ENCODE measurements at regions not wholly inside any gene's neighbourhood (a gene's known extent, or its start where the extent isn't known, plus 50 kb on each side); places are given as distances from the start of the nearest gene placed in this dataset.

DNA sequence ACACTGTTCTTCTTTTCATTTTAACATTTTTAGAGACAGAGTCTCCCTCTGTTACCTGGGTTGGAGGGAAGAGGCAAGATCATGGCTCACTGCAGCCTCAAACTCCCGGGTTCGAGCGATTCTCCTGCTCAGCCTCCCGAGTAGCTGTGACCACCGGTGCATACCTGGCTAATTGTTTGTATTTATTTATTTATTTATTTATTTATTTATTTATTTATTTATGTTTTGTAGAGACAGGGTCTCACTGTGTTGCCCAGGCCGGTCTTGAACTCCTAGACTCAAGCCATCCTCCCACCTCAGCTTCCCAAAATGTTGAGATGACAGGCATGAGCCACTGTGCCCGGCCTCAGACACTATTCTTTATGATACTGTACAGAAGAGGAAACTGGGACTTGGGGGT is 1176.6 kb upstream of the AUTS2 start:
- no peaks in the 10 kb centered on the region for H3K36me3 ChIP-seq (ENCODE audit: control insufficient read depth in 1 of 2, insufficient read depth in 2 of 2, low read depth in 1 of 2, low read length in 2 of 2)
- no peak overlapping the region for H2BK120ac ChIP-seq (ENCODE audit: low read depth, low read length)
- WGBS: 94% methylated on average over 3 of the region's 7 CpGs
- no peak overlapping the region for H3K4me3 ChIP-seq (ENCODE audit: insufficient read depth in 1 of 2, low read depth in 1 of 2, low read length in 2 of 2)
- no peak overlapping the region for H3K4me2 ChIP-seq (ENCODE audit: low read length, poor library complexity, severe bottlenecking)
- no peak overlapping the region for H2AFZ ChIP-seq (ENCODE audit: low read depth, low read length)
- H2AK5ac ChIP-seq (ENCODE audit: low read length, severe bottlenecking): no peak overlapping the region
- no peak overlapping the region for H2BK5ac ChIP-seq (ENCODE audit: low read depth, low read length, poor library complexity, severe bottlenecking)
- H2BK12ac ChIP-seq (ENCODE audit: low read length in 2 of 2): no peak overlapping the region
- H2BK15ac ChIP-seq (ENCODE audit: low read depth, poor library complexity, severe bottlenecking): no peak overlapping the region
- peaks cover 7% of the 10 kb centered on the region for H3K9me3 ChIP-seq (ENCODE audit: control insufficient read depth, low read length)
- no peaks in the 10 kb centered on the region for H3K4me1 ChIP-seq (ENCODE audit: control insufficient read depth, insufficient read depth, low read depth, low read length)
- H3K9ac ChIP-seq (ENCODE audit: low read length): no peak overlapping the region
- H3K14ac ChIP-seq (ENCODE audit: low read length in 2 of 2): no peak overlapping the region
- H3K27me3 ChIP-seq (ENCODE audit: control insufficient read depth in 1 of 2, insufficient read depth in 1 of 2, low read length in 2 of 2): no peaks in the 10 kb centered on the region
- H3K18ac ChIP-seq (ENCODE audit: low read depth in 1 of 2, low read length in 2 of 2): no peak overlapping the region
- no peaks in the 10 kb centered on the region for H3K79me1 ChIP-seq (replicated peaks; ENCODE audit: low read length, poor library complexity, severe bottlenecking)
- H3K4ac ChIP-seq (ENCODE audit: low read depth in 1 of 2, low read length in 2 of 2): no peak overlapping the region
- no peak overlapping the region for H4K91ac ChIP-seq (ENCODE audit: low read length)
- no peak overlapping the region for H3K27ac ChIP-seq (ENCODE audit: low read length, poor library complexity, severe bottlenecking)
- DNase-seq: no peak
- H4K8ac ChIP-seq (ENCODE audit: low read length): no peak overlapping the region
- H3K23ac ChIP-seq (ENCODE audit: low read length in 2 of 2): no peak overlapping the region

DNA sequence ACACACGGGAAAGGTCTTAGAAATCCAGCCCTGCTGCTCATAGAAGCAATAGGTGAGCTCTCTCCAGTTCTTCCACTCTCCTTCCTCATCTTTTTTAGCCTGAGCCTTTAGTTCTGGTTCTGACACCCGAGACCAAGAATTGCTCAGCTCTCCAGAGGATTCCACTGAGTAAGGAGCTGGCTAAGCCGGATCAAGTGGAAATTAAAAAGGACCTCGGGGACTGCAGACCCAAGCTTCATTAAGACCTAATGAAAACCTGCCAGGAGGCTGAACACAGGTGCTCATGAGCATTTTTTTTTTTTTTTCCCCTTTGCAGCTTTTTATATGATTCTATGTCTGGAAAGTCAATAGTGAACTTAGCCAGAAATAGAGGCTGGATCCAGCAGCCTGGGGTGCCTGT is 1176.0 kb upstream of the AUTS2 start:
- H3K27me3 ChIP-seq (ENCODE audit: control insufficient read depth in 1 of 2, insufficient read depth in 1 of 2, low read length in 2 of 2): no peaks in the 10 kb centered on the region
- H3K14ac ChIP-seq (ENCODE audit: low read length in 2 of 2): no peak overlapping the region
- no peak overlapping the region for H2BK120ac ChIP-seq (ENCODE audit: low read depth, low read length)
- H2BK12ac ChIP-seq (ENCODE audit: low read length in 2 of 2): no peak overlapping the region
- no peaks in the 10 kb centered on the region for H3K79me1 ChIP-seq (replicated peaks; ENCODE audit: low read length, poor library complexity, severe bottlenecking)
- H4K8ac ChIP-seq (ENCODE audit: low read length): no peak overlapping the region
- no peak overlapping the region for H3K9ac ChIP-seq (ENCODE audit: low read length)
- H3K23ac ChIP-seq (ENCODE audit: low read length in 2 of 2): no peak overlapping the region
- H3K18ac ChIP-seq (ENCODE audit: low read depth in 1 of 2, low read length in 2 of 2): no peak overlapping the region
- no peak overlapping the region for H2AK5ac ChIP-seq (ENCODE audit: low read length, severe bottlenecking)
- DNase-seq: no peak
- H3K4ac ChIP-seq (ENCODE audit: low read depth in 1 of 2, low read length in 2 of 2): no peak overlapping the region
- H3K27ac ChIP-seq (ENCODE audit: low read length, poor library complexity, severe bottlenecking): no peak overlapping the region
- no peak overlapping the region for H2BK15ac ChIP-seq (ENCODE audit: low read depth, poor library complexity, severe bottlenecking)
- no peak overlapping the region for H2AFZ ChIP-seq (ENCODE audit: low read depth, low read length)
- H4K91ac ChIP-seq (ENCODE audit: low read length): no peak overlapping the region
- H3K4me1 ChIP-seq (ENCODE audit: control insufficient read depth, insufficient read depth, low read depth, low read length): no peaks in the 10 kb centered on the region
- H3K9me3 ChIP-seq (ENCODE audit: control insufficient read depth, low read length): peaks cover 7% of the 10 kb centered on the region
- no peak overlapping the region for H3K4me3 ChIP-seq (ENCODE audit: insufficient read depth in 1 of 2, low read depth in 1 of 2, low read length in 2 of 2)
- 77% methylated on average over 4 of the region's 4 CpGs for WGBS
- H2BK5ac ChIP-seq (ENCODE audit: low read depth, low read length, poor library complexity, severe bottlenecking): no peak overlapping the region
- no peak overlapping the region for H3K4me2 ChIP-seq (ENCODE audit: low read length, poor library complexity, severe bottlenecking)
- no peaks in the 10 kb centered on the region for H3K36me3 ChIP-seq (ENCODE audit: control insufficient read depth in 1 of 2, insufficient read depth in 2 of 2, low read depth in 1 of 2, low read length in 2 of 2)

DNA sequence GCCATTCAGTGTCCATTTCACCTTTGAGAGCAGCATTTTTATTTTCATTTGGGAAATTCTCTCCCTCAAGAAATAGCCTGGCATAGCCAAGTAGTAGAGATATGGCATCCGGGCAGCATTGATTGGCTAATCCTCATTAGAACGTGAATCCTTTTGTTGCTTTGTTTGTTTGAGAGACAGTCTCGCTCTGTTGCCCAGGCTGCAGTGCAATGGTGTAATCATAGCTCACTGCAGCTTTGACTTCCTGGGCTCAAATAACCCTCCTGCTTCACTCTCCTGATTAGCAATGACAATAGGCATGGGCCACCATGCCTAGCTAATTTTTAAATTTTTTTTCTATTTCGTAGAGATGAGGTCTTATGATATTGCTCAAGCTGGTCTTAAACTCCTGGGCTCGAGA is 1174.9 kb upstream of the AUTS2 start:
- H4K91ac ChIP-seq (ENCODE audit: low read length): no peak overlapping the region
- no peaks in the 10 kb centered on the region for H3K27me3 ChIP-seq (ENCODE audit: control insufficient read depth in 1 of 2, insufficient read depth in 1 of 2, low read length in 2 of 2)
- no peak overlapping the region for H3K18ac ChIP-seq (ENCODE audit: low read depth in 1 of 2, low read length in 2 of 2)
- H2BK120ac ChIP-seq (ENCODE audit: low read depth, low read length): no peak overlapping the region
- no peak overlapping the region for H3K4ac ChIP-seq (ENCODE audit: low read depth in 1 of 2, low read length in 2 of 2)
- H2AK5ac ChIP-seq (ENCODE audit: low read length, severe bottlenecking): no peak overlapping the region
- H3K4me2 ChIP-seq (ENCODE audit: low read length, poor library complexity, severe bottlenecking): no peak overlapping the region
- no peak overlapping the region for H2AFZ ChIP-seq (ENCODE audit: low read depth, low read length)
- 80% methylated on average over 4 of the region's 5 CpGs for WGBS
- H3K4me3 ChIP-seq (ENCODE audit: insufficient read depth in 1 of 2, low read depth in 1 of 2, low read length in 2 of 2): no peak overlapping the region
- H3K36me3 ChIP-seq (ENCODE audit: control insufficient read depth in 1 of 2, insufficient read depth in 2 of 2, low read depth in 1 of 2, low read length in 2 of 2): no peaks in the 10 kb centered on the region
- no peak overlapping the region for H2BK12ac ChIP-seq (ENCODE audit: low read length in 2 of 2)
- no peak overlapping the region for H3K23ac ChIP-seq (ENCODE audit: low read length in 2 of 2)
- H2BK5ac ChIP-seq (ENCODE audit: low read depth, low read length, poor library complexity, severe bottlenecking): no peak overlapping the region
- no peak overlapping the region for H3K9ac ChIP-seq (ENCODE audit: low read length)
- H3K27ac ChIP-seq (ENCODE audit: low read length, poor library complexity, severe bottlenecking): no peak overlapping the region
- no peak overlapping the region for H4K8ac ChIP-seq (ENCODE audit: low read length)
- no peak overlapping the region for H2BK15ac ChIP-seq (ENCODE audit: low read depth, poor library complexity, severe bottlenecking)
- no peaks in the 10 kb centered on the region for H3K4me1 ChIP-seq (ENCODE audit: control insufficient read depth, insufficient read depth, low read depth, low read length)
- H3K79me1 ChIP-seq (replicated peaks; ENCODE audit: low read length, poor library complexity, severe bottlenecking): no peaks in the 10 kb centered on the region
- H3K14ac ChIP-seq (ENCODE audit: low read length in 2 of 2): no peak overlapping the region
- peaks cover 7% of the 10 kb centered on the region for H3K9me3 ChIP-seq (ENCODE audit: control insufficient read depth, low read length)
- no peak for DNase-seq

DNA sequence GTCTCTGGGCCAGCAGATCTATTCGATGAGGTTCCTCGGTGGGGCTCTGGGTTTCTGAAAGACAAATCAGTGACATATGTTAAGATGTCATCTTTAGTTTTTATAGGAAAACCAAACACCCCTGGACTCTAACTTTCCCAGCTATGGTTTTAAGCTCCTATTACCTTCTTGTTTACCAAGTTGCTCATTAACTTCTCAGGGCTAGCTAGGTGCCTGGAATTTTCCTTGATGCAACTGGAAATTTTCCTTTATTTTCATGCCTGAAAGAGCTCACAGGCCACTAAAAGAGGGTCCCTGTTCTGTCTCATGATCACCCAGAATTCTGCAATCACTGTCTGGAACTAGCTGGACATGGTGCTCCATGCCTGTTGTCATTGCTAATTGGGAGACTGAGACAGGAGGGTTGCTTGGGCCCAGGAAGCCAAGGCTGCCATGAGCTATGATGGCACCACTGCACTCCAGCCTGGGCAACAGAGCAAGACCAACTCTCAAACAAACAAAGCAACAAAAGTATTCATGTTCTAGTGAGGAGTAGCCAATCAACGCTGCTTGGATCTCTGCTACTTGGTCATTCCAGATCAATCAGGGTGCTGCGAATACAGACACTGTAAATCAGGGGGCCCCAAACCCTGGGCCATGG is 1173.5 kb upstream of the AUTS2 start:
- Histone ChIP-seq H2BK15ac (ENCODE audit: low read depth, poor library complexity, severe bottlenecking) (no peak overlapping the region), H2AK5ac (ENCODE audit: low read length, severe bottlenecking) (no peak overlapping the region), H3K4ac (ENCODE audit: low read depth in 1 of 2, low read length in 2 of 2) (no peak overlapping the region), H3K27me3 (ENCODE audit: control insufficient read depth in 1 of 2, insufficient read depth in 1 of 2, low read length in 2 of 2) (peaks cover 0 to 6% of the 10 kb centered on the region in 2 experiments), H3K4me1 (ENCODE audit: control insufficient read depth, insufficient read depth, low read depth, low read length) (no peaks in the 10 kb centered on the region), H3K4me2 (ENCODE audit: low read length, poor library complexity, severe bottlenecking) (no peak overlapping the region), H3K9me3 (ENCODE audit: control insufficient read depth, low read length) (peaks cover 3% of the 10 kb centered on the region), H3K4me3 (ENCODE audit: insufficient read depth in 1 of 2, low read depth in 1 of 2, low read length in 2 of 2) (no peak overlapping the region), H2BK120ac (ENCODE audit: low read depth, low read length) (no peak overlapping the region), H2AFZ (ENCODE audit: low read depth, low read length) (no peak overlapping the region), H2BK12ac (ENCODE audit: low read length in 2 of 2) (no peak overlapping the region), H3K18ac (ENCODE audit: low read depth in 1 of 2, low read length in 2 of 2) (no peak overlapping the region), H2BK5ac (ENCODE audit: low read depth, low read length, poor library complexity, severe bottlenecking) (no peak overlapping the region), H4K91ac (ENCODE audit: low read length) (no peak overlapping the region), H3K79me1 (replicated peaks; ENCODE audit: low read length, poor library complexity, severe bottlenecking) (no peaks in the 10 kb centered on the region), H3K9ac (ENCODE audit: low read length) (no peak overlapping the region), H3K23ac (ENCODE audit: low read length in 2 of 2) (no peak overlapping the region), H4K8ac (ENCODE audit: low read length) (no peak overlapping the region), H3K36me3 (ENCODE audit: control insufficient read depth in 1 of 2, insufficient read depth in 2 of 2, low read depth in 1 of 2, low read length in 2 of 2) (no peaks in the 10 kb centered on the region), H3K27ac (ENCODE audit: low read length, poor library complexity, severe bottlenecking) (no peak overlapping the region), H3K14ac (ENCODE audit: low read length in 2 of 2) (no peak overlapping the region)
- no peak for DNase-seq
- WGBS: 83% methylated on average over 2 of the region's 4 CpGs
